ENCODE measurements at regions not wholly inside any gene's neighbourhood (a gene's known extent, or its start where the extent isn't known, plus 50 kb on each side); places are given as distances from the start of the nearest gene placed in this dataset.

- H3K4me3 ChIP-seq (ENCODE audit: low read depth, low read length), result no peak overlapping the region
These were observed 1271.9 kb downstream of the ZPLD1 start for GRCh38 chr3:103706671-103707070.

DNA sequence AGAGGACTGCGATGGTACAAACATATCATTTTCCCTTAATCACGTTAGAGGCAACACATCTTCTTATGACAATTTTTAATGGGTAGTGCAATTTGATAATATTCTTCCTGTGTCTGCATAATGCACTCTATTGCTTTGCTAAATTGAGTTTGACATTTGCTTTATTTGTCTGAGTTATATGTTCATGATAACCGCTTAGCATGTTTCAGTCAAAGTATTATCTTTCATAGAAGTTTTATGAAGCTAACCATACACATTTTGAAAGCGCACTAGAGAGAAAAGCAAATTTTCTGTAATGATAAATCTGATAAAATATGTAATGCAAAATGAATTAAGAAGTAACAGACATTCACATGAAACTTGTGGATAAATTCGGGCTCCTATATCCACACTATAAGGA is 1276.9 kb downstream of the ZPLD1 start:
- no peak overlapping the region for H3K4me3 ChIP-seq (ENCODE audit: low read depth, low read length)

GRCh38 chr3:103712320-103713008 is 1277.6 kb downstream of the ZPLD1 start:
- no peak overlapping the region for H3K4me3 ChIP-seq (ENCODE audit: low read depth, low read length)

DNA sequence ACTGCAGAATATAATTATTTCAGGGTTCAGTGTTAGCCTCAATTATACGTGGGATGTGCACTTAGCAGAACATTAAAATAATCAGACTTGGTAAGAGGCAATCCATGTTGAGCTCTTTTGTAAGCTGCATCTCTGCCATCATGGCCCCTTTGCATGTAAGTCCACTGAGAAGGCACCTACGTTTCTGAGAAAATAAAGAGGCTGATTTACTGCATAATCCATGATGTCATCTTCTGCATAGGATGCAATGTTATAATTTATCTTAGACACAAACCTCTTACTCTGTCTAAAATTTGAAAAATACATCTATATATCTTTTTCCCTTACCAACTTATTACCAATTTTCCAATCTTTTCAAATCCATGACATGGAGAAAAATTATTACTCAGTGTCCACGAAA is 1294.7 kb downstream of the ZPLD1 start:
- no peak overlapping the region for H3K4me3 ChIP-seq (ENCODE audit: low read depth, low read length)

DNA sequence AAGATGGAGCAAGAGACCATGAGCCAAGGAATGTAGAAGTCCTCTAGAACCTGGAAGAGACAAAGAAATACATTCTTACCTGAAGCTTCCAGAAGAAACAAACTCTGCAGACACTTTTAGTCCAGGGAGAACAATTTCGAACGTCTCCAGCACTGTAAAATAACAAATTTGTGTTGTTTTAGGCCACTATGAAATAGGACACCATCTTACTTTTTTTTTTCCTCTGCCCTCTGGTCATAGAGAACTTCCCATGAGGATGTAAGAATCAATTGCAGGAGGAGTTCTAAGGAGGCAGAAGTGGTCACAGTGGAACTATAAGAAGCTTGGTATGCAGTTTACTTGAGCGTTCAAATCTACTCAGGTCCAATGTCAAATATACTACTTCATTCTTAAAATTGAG is 1295.9 kb downstream of the ZPLD1 start:
- H3K4me3 ChIP-seq (ENCODE audit: low read depth, low read length), result no peak overlapping the region

GRCh38 chr3:103752986-103753385 is 1318.2 kb downstream of the ZPLD1 start:
- no peak overlapping the region for H3K4me3 ChIP-seq (ENCODE audit: low read depth, low read length)

DNA sequence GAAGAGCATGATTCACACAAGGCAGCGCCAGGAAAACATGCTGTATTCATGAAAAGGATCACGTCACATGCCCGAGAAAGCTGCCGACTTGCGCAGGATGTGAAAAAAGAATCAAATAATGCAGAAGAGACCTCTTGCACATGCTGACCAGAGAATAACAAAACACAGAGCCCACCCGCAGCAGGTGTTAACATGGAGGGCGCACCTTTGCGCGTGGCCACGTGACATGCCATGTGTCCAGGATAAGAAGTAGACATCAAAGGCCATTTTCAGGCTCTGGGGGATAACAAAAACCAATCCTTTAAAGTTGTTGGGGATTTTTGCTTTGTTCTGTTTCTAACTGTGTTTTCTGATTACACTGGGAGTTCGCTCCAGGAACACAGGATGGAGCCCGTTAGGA is 1332.8 kb downstream of the ZPLD1 start:
- H3K4me3 ChIP-seq (ENCODE audit: low read depth, low read length), result no peak overlapping the region

DNA sequence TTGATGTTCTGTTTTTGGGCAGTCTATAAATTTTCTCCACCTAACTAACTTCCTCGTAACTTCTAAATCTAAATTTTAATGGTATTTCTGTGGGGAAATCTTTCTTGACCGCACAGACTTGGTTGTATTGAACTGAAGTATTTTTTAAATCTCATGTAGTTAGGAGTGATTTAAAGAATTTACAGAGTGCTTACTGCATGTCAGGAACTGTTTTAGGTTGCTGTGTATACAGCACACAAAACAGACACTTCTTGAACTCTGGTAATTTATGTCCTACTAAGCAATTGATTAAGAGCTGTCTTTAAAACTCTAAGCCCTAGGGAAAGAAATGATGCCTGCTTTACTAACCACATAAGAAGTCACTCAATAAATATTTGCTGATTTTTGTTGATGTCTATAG is 1350.2 kb downstream of the ZPLD1 start:
- no peak overlapping the region for H3K4me3 ChIP-seq (ENCODE audit: low read depth, low read length)

DNA sequence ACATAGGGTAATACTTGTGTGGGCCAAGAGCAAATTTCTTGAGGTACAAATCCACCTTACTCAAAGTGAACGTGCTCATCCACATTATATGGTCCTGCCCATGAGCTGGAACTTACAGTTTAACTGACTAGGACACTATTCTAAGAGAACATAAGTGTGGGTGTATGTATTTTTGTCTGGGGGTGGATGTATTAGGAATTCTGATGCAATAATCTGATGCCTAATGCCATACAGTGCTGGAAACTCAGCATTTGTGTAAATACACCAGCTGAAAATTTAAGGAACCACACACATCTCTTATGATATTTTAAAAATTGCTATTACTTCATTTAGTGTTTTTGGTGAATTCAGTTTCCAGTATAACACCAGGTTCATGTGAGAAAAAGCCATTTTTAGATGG is 1350.7 kb downstream of the ZPLD1 start:
- no peak overlapping the region for H3K4me3 ChIP-seq (ENCODE audit: low read depth, low read length)

- no peak overlapping the region for H3K4me3 ChIP-seq (ENCODE audit: low read depth, low read length)
These were observed 1351.5 kb downstream of the ZPLD1 start for GRCh38 chr3:103786296-103786695.

DNA sequence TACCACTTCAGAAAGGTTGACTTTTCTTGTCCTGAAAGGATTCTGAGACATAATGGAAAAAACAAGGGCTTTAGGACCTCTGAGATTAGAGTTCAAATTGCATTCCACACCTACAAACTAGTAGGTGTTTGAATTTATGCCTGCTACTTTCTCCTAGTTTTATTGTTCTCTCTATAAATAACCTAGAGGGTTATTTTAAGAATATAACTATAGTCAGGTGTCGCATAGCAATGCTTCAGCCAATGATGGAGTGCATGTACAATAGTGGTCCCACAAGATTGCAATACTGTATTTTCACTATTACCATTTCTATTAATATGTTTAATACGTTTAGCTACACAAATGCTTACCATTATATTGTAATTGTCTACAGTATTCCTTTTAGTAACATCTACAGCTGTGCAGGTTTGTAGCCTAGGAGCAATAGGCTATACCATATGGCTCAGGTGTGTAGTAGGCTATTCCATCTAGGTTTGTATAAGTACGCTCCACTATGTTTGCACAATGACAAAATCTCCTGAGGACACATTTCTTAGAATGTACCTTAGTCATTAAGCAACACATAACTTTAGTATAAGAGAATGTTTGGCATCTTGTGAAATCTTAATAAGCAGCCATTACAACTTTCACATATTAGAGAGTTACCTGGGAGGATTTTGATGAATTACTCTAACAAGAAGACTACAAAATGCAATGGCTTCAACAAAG is 1352.5 kb downstream of the ZPLD1 start:
- H3K4me3 ChIP-seq (ENCODE audit: low read depth, low read length), result no peak overlapping the region

DNA sequence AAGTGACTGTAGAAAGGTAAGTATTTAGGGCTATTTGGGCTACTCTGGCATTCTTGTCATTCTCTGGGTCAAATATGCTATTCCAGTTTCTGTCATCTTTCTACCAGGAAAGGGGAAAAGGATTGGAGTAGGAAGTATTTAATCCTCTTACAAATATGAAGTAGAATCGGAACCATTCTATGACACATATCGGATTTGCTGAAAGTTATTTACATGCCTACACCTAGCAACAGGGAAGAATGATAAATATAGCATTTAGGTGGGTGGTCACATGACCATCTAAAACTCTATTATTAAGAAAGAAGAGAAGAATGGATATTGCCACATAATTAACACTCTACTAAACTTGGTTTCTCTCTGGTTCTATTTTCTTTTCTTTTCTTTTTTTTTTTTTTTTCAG is 1353.1 kb downstream of the ZPLD1 start:
- H3K4me3 ChIP-seq (ENCODE audit: low read depth, low read length), result no peak overlapping the region

DNA sequence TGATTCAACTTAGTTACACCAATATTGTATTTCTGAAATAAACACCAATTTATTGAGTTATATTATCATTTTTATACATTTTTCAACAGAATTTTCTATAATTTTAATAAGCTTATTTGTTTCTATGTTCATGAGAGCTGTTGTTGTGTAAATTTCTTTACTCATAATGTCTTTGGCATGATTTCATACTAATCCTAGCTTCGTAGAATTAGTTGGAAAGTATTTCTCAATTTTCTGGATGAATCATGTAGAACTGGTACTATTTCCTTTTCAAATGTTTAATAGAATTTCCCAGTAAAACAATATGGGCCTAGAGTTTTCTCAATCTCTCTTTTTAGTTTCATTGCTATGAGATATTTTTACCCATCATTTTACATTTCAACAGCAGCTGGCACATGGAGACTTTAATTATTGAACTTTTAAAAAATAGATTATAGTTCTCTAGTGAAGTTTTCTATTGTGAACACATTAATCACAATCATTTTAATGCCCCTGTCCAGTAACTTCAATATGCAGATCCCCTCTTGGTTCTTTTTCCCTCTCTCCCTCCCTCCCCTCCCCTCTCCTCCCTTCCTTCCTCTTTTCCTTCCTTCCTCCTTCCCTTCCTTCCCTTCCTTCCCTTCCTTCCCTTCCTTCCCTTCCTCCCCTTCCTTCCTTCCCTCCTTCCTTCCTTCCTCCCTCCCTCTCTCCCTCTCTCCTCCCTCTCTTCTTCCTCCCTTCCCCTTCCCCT is 1357.1 kb downstream of the ZPLD1 start:
- no peak overlapping the region for H3K4me3 ChIP-seq (ENCODE audit: low read depth, low read length)

DNA sequence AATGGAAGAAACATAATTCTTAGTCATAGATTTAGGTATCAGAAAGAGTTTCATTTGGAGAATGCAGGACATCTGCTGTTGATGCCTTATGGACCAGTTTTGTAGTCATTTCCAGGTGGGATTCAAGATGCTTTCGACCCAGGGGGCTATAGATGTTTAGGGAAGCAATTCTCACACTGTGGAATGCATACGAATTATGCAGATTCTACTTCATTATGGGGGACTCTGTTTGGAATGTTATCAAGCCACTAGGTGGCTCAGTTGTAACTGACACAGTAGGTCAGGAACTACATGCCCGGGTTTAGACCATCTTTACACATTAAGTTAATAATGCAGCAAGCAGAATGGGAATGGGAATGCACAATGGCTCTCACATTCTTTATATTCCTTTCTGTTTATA is 1359.8 kb downstream of the ZPLD1 start:
- no peak overlapping the region for H3K4me3 ChIP-seq (ENCODE audit: low read depth, low read length)

DNA sequence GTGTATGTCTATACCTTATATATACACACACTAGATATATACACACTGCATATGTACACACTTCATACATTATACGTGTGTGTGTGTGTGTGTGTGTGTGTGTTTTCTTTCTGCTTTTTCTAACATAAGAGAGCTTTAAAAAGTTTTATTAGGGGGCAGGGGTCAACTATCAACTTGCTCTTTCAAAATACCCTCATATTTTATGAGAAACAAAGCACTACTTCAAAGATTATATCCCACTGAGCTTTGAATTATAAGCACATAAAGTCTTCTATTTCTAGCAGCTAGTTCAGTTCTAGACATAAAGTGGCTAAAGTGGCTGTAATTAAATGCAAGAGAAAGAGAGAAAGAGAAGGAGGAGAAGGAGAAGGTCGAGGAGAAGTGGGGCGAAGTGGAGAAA is 1361.3 kb downstream of the ZPLD1 start:
- no peak overlapping the region for H3K4me3 ChIP-seq (ENCODE audit: low read depth, low read length)

GRCh38 chr3:103803787-103804186 is 1369.0 kb downstream of the ZPLD1 start:
- H3K4me3 ChIP-seq (ENCODE audit: low read depth, low read length), result no peak overlapping the region

- no peak overlapping the region for H3K4me3 ChIP-seq (ENCODE audit: low read depth, low read length)
These were observed 1375.4 kb downstream of the ZPLD1 start for GRCh38 chr3:103810167-103810566.

DNA sequence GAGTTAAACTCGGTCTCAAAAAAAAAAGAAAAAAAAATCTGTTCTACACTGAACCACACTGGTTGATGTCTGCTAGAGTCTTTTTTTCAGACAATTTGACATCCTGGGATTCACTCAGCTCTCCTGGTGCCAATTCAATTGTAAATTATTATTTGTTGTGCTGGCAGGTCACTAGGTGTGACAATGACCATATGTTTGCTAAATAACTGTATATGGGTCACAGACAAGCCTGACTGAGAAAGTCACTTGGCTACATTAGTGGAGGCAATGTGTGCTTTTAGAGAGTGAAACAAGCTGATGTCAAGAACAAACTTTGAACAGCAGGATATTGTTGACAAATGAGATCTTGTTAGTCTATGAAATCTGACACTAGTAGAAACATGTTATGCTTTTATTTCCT is 1379.1 kb downstream of the ZPLD1 start:
- no peak overlapping the region for H3K4me3 ChIP-seq (ENCODE audit: low read depth, low read length)

DNA sequence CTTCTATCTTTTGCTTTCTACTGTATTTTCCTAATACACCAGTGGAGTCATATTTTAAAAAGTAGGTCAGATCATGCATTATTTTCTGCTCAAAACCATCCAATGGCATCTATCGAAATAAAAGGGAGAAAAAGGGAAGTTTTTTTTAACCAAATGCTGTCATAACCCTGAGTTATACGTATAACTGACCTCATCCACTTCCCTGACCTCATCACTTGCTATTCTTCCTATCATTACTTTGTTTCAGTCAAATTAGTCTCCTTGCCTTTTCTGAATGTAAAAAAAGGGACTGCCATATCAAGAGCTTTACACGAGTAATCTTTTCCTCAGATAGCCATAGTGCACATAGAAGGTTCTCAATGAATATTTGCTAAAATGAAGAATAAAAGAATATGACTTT is 1383.6 kb downstream of the ZPLD1 start:
- no peak overlapping the region for H3K4me3 ChIP-seq (ENCODE audit: low read depth, low read length)

- H3K4me3 ChIP-seq (ENCODE audit: low read depth, low read length), result no peak overlapping the region
These were observed 1384.0 kb downstream of the ZPLD1 start for GRCh38 chr3:103818800-103819199.

DNA sequence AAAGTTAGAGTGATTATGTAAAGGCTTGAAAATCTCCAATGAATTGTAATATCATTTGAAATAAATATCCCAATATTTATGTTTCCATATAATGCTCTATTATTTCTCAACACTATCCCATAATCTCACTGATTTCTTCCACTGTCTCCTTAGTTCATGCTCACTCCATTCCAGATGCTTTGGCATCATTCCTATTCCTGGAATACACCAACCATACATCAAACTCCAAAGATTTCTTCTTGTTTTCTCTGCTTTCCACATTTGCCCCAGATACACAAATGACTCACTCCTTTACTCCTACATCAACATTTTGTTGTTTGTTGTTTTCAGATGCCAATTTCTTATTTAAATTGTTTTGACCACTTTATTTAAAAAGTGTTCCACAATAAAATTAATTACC is 1390.8 kb downstream of the ZPLD1 start:
- H3K4me3 ChIP-seq (ENCODE audit: low read depth, low read length), result no peak overlapping the region

DNA sequence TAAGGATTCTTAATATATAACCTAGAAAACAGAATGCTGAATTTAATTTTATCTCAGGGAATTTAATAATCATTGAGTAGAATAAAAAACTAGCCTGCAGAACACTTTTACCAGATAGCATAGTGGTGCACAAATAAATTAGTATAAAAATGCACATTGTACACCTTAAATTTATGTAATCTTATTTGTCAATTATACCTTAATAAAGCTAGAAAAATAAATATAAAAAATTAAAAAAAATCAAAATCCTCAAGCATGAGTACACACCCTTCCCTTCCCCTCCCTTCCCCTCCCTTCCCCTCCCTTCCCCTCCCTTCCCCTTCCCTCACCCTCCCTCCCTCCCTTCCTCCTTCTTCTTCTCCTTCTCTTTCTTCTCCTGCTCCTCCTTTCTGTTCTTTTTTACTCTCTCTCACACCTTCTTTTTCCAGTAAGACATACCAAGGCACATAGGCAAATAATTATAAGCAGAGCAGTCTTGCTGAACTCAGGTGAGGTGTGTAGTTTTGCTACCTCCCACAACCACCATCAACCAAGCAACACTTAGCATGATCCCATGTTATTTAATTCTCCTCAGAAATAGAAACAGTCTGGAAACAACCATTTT is 1395.0 kb downstream of the ZPLD1 start:
- H3K4me3 ChIP-seq (ENCODE audit: low read depth, low read length), result no peak overlapping the region
